Astrocyte (in vitro differentiated cells and primary cell): ENCODE measurements at regions not wholly inside any gene's neighbourhood (a gene's known extent, or its start where the extent isn't known, plus 50 kb on each side); places are given as distances from the start of the nearest gene placed in this dataset.

Source experiments
- CTCF ChIP-seq: IDR thresholded peaks from 2 replicates; pipeline ENCODE4 v1.5.1; 2011; ENCODE audit warnings: low read depth, mild to moderate bottlenecking, inconsistent platforms, low read length, moderate library complexity; ENCODE audit not compliant: insufficient read depth
- EZH2 ChIP-seq: IDR thresholded peaks from 2 replicates; pipeline ENCODE4 v1.6.1; 2012; ENCODE audit warnings: mild to moderate bottlenecking, low read length, inconsistent platforms; ENCODE audit not compliant: insufficient read depth

- TF ChIP-seq CTCF (no peak), EZH2 (no peak)
These were observed 231.0 kb downstream of the CBLN1 start for GRCh38 chr16:49050607-49051006.
